GM12892 (cell line): ENCODE measurements at regions not wholly inside any gene's neighbourhood (a gene's known extent, or its start where the extent isn't known, plus 50 kb on each side); places are given as distances from the start of the nearest gene placed in this dataset.

Experiments
- POLR2A ChIP-seq: IDR thresholded peaks from 2 replicates; pipeline ENCODE4 v1.6.1; 2011; ENCODE audit warnings: low read depth, low read length, control low read depth
- POLR2AphosphoS5 ChIP-seq: IDR thresholded peaks from 2 replicates; pipeline ENCODE4 v1.6.1; 2011; ENCODE audit warnings: low read depth, low read length, control low read depth
- TAF1 ChIP-seq: IDR thresholded peaks from 2 replicates; pipeline ENCODE4 v1.6.1; 2011; ENCODE audit warnings: low read depth, mild to moderate bottlenecking, control low read depth, low read length, borderline replicate concordance

DNA sequence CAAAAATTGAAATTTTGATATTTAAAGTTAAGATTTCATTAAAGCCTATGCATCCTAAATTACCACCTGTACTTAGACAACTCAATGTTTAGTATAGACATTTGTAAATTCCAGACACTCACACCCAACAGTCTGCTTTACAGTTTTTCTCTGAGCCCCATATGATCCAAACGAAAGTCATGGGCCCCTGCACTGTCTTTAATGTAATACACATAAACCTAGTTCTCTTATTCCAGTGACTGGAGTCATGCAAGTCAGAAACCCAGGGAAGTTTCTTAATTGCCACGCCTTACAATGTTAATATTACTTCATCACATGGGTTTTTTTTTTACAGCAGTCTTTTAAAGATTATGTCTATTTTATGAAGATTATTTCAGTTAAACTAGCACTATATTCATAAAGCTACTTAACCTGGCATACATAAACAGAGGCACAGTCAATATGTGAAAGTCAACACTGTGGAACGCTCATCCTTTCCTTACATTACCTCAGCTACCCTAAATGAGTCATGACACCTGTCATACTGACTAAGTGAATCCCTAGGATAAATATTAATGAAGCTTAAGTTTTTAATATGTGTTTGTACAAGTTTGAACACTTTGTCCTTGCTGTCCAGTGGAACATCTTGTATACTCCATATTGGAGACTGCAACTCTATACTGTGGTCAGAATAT, 67.7 kb upstream of the H2AZ1 start:
- TF ChIP-seq POLR2A (no peak), TAF1 (no peak), POLR2AphosphoS5 (no peak)
